ENCODE measurements at regions not wholly inside any gene's neighbourhood (a gene's known extent, or its start where the extent isn't known, plus 50 kb on each side); places are given as distances from the start of the nearest gene placed in this dataset.

GRCh38 chr20:55239269-55239668, 763.9 kb downstream of the DOK5 start:
- DNase-seq, result no peak

- no peak for DNase-seq
Measured at GRCh38 chr20:55232647-55233046, 757.3 kb downstream of the DOK5 start.

- DNase-seq, result no peak
Measured at GRCh38 chr20:55229451-55229850, 754.1 kb downstream of the DOK5 start.

- no peak for DNase-seq
Measured at GRCh38 chr20:55216525-55217242, 741.3 kb downstream of the DOK5 start.

GRCh38 chr20:55213653-55214052, 738.3 kb downstream of the DOK5 start:
- no peak for DNase-seq

GRCh38 chr20:55211481-55211880, 736.1 kb downstream of the DOK5 start:
- DNase-seq, result no peak

GRCh38 chr20:55205665-55206064, 730.3 kb downstream of the DOK5 start:
- DNase-seq, result no peak

GRCh38 chr20:55200317-55200716, 724.9 kb downstream of the DOK5 start:
- no peak for DNase-seq

GRCh38 chr20:55194947-55195346, 719.6 kb downstream of the DOK5 start:
- no peak for DNase-seq

- DNase-seq, result no peak
Measured at GRCh38 chr20:55186228-55186627, 710.8 kb downstream of the DOK5 start.

- DNase-seq, result no peak
Measured at GRCh38 chr20:55175081-55175480, 699.7 kb downstream of the DOK5 start.

GRCh38 chr20:55174635-55175034, 699.2 kb downstream of the DOK5 start:
- DNase-seq, result no peak

- DNase-seq, result no peak
Measured at GRCh38 chr20:55174172-55174571, 698.8 kb downstream of the DOK5 start.

GRCh38 chr20:55173601-55174000, 698.2 kb downstream of the DOK5 start:
- no peak for DNase-seq

- no peak for DNase-seq
Measured at GRCh38 chr20:55172310-55173002, 697.1 kb downstream of the DOK5 start.

GRCh38 chr20:55166063-55166462, 690.7 kb downstream of the DOK5 start:
- no peak for DNase-seq

- DNase-seq, result no peak
Measured at GRCh38 chr20:55160996-55161395, 685.6 kb downstream of the DOK5 start.

- DNase-seq, result no peak
Measured at GRCh38 chr20:55160037-55160436, 684.6 kb downstream of the DOK5 start.

- no peak for DNase-seq
Measured at GRCh38 chr20:55159230-55159629, 683.8 kb downstream of the DOK5 start.

- no peak for DNase-seq
Measured at GRCh38 chr20:55158446-55158845, 683.1 kb downstream of the DOK5 start.

GRCh38 chr20:55155360-55155759, 680.0 kb downstream of the DOK5 start:
- DNase-seq, result no peak

- DNase-seq, result no peak
Measured at GRCh38 chr20:55153001-55153645, 677.7 kb downstream of the DOK5 start.

- DNase-seq, result no peak
Measured at GRCh38 chr20:55151171-55151570, 675.8 kb downstream of the DOK5 start.

GRCh38 chr20:55143601-55144000, 668.2 kb downstream of the DOK5 start:
- DNase-seq, result no peak

Data from NCI-H1105 (cell line).